ENCODE measurements at regions not wholly inside any gene's neighbourhood (a gene's known extent, or its start where the extent isn't known, plus 50 kb on each side); places are given as distances from the start of the nearest gene placed in this dataset.
A peak's percentile ranks its signal among the peaks of the same experiment; 100 is the strongest.

DNA sequence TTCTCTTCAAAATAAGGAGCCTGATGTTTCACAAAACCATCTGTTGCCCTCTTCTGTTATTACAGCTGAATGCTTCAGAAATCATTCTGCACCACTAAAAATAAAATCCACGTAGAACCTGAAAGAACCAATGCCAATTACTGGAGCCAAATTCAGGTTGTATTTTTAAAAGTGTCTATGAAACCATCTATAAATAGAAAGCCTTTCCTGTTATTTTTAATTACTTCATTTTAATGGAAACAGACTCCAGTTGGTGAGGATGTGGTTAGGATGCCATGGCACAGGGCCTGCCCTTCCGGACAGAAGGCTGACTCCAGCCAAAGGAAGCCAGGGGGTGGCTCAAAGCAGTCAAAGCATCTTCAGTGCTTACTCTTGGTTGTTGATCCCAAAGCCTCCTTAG is 119.8 kb downstream of the TENT4A start:
- no peak for DNase-seq

- DNase-seq, result no peak
These were observed 120.2 kb downstream of the TENT4A start for GRCh38 chr5:6833406-6833805.

GRCh38 chr5:6837095-6837494 is 123.9 kb downstream of the TENT4A start:
- no peak for DNase-seq

DNA sequence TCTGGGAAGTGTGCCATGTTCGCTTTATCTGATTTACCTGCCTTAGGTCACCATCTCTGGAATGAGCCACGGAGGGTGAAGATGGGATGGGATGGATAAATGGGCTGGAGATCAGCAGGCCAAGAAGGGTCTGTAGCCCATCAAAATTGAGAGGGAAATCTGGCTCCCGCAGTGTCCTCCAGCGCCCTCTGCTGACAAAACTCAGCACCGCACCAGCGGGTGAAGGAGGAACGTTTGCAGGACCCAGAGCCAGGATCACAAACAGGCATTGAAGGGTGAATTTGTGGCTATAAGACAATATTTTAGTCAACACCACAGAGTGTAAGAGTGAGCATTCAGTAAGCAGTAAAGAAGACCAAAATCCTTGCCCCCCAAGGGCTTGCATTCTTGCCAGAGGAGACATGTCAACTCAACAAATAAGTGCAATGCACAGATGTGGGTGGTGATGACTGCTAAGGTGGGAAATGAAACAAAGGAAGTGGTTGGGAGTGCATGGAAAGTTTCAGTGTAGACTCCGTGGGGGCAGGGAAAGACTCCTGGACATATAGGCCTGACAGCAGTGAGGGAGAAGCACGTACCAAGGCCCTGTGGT is 124.4 kb downstream of the TENT4A start:
- DNase-seq, result peak; percentile 63 to 66

DNA sequence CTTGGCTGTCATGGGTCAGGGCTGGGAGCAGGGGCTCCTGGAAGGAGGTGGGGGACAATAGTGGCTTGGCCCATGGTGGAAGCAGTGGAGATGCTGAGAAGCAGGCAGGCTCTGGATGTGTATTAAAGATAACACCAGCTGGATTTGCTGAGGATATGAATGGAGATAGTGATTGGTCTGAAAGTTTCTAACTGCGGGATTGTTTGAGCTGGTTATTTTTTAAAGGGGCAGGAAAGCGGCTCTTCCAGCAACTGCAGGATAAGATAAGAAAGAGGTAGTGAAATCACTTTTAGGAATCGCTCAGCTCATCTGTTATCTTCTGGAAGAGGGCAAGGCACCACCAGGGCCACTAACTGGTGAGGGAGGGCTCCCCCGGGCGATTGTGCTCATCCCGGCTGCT is 125.5 kb downstream of the TENT4A start:
- DNase-seq, result no peak

DNA sequence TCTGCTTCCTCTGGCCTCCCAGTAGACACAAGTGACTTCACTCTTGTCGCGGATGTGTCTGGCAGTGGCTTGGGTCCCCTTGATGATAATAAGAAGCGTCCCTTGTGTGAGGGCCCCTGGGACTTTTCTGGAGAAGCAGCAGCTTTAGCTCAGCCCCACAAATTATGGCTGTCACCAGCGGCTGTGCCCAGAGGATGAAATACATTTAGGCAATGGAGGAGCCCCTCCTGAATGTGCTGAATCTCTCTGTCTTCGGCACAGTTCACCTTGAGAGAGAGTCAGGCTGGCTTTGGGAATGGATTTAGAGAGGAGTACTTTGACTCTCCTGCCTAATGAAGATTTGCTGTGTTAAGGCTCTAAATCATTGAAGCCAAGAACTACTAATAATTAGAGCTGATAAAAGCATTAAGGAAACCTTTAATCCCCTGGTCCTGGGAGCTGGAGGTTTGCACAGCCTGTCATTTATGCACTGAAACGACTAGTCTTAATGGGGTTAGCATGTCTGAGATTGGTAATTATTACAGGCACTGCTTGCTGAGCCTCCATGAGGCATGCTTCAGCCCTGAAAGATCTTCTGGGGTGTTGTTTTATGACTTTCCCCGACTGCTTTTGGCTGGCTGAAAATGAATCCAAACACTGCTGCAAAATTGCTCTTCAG is 127.0 kb downstream of the TENT4A start:
- no peak for DNase-seq

DNA sequence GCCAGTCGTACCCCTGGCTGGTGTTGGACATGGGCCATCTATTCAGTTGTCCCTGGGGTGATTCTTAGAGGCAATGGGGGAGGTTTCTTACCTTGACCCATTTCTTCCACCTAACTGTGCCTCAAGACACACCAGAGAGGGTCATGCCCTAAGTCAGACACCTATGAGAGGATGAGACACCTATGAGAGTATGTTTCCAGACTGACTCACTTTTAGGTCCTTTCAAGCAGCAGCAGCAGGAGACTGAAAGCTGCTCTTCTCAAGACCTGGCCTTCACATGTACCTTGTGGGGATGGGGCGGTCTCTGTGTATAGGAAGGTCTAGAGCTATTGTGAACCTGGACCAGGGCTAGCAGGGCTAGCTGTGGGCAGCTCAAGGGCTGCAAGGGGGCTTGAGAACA is 130.1 kb downstream of the TENT4A start:
- no peak for DNase-seq

- DNase-seq, result no peak
These were observed 130.6 kb downstream of the TENT4A start for GRCh38 chr5:6843821-6844220.

DNA sequence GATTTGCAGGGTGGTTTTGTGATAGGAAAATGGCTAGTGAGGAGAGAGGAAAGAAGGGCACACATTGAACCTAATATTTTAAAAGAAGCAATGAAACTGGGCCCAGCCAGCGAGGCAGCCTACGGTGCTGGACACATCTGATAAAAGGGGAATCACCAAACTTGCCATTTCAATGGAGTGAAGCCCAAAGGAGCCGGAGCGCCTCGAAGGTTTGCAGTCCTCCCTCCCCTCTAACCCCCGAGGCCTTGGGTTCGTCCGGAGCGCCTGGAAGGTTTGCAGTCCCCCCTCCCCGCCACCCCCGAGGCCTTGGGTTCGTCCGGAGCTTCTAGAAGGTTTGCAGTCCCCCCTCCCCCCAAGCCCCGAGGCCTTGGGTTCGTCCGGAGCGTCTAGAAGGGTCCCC is 132.6 kb downstream of the TENT4A start:
- no peak for DNase-seq

GRCh38 chr5:6847870-6848269 is 134.6 kb downstream of the TENT4A start:
- no peak for DNase-seq

DNA sequence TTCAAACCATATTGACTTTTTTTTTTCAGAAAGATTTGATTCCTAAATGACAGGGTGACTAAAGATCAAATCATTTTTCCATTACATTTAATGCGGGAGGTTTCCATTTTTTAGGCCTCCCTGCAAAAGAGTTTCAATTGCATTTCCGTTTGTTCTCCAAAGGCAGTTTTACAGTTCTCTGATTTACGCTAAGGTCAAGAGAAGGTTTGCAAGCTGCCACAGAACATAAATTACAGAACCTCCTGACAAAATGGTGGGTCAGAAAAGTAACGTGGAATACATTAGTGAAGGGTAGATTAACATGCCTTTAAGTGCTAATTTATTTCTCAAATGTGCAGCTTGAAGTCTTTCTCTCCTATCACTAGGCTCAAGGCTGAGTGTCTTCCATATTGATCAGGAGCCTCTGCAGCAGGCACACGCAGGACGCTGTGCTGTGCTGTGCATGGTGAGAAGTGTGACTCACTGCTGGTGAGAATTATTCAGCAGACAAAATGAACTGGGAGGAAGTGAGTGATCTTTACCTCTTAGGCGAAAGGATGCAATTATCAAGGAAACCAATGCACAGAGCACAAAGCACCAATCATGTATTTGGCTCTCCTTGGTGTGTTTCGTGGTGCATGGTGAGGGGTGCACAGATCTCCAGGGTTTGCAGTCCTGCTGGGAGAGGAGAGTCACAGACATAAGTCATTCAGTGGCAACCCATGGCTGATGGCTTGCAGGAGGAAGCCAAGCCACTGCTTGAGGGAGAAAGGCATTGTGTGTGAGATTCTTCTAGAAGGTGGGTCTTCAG is 136.3 kb downstream of the TENT4A start:
- DNase-seq, result peak; percentile 20 to 26

DNA sequence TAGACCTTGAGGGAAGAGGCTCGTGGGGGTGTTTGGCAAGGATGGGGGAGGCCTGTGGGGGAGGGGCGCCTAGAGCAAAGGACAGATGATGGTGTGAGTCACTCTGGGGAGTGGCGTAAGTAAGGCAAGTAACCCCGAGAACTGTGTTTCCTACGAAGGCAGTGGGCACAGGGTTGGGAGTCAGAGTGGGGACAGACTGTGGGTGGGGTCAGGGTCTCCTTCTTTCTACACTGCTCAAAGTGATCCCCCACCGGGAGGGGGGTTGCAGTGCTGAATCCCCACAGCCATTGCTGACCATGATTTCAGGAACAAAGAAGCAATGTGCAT is 136.8 kb downstream of the TENT4A start:
- DNase-seq, result no peak

- no peak for DNase-seq
These were observed 143.4 kb downstream of the TENT4A start for GRCh38 chr5:6856653-6857052.

- no peak for DNase-seq
These were observed 145.2 kb downstream of the TENT4A start for GRCh38 chr5:6858419-6858818.

- no peak for DNase-seq
These were observed 145.8 kb downstream of the TENT4A start for GRCh38 chr5:6859023-6859422.

- DNase-seq, result no peak
These were observed 146.9 kb downstream of the TENT4A start for GRCh38 chr5:6859951-6860638.

- no peak for DNase-seq
These were observed 147.8 kb downstream of the TENT4A start for GRCh38 chr5:6861036-6861435.

DNA sequence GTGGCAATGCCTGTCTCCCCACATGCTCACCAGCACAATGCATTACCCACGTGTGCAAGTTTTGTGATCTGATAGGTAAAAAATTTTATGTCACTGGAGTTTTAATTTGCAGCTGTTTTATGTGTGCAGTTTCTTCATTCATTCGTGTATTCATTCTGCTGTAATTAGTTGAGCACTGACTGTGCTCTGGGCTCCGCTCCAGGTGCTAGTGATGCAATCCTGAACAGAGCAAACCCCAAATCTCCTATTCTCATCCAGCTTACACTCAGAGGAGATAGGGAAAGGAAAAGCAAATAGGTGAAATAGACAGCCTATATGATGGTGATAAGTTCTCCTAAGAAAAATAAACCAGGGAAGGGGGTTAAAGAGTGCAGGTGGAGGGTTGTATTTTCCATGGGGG is 148.4 kb downstream of the TENT4A start:
- DNase-seq, result no peak

GRCh38 chr5:6862306-6862705 is 149.1 kb downstream of the TENT4A start:
- no peak for DNase-seq

DNA sequence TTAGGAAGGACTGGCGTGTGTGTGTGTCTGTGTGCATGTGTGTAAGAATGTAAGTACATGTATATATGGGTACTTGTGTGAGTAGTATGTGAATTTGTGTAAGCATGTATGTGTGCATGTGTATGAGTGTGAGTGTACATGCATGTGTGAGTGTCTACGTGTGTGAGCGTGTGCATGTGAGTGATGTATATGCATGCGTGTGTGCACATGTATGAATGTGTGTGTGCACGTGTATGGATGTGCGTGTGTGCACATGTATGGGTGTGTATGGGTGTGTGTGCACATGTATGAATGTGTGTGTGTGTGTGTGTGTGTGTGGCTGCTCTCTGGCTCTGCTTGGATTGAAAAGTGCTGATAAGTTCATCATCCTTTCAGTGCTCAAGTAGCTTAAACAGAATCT is 154.5 kb downstream of the TENT4A start:
- no peak for DNase-seq

DNA sequence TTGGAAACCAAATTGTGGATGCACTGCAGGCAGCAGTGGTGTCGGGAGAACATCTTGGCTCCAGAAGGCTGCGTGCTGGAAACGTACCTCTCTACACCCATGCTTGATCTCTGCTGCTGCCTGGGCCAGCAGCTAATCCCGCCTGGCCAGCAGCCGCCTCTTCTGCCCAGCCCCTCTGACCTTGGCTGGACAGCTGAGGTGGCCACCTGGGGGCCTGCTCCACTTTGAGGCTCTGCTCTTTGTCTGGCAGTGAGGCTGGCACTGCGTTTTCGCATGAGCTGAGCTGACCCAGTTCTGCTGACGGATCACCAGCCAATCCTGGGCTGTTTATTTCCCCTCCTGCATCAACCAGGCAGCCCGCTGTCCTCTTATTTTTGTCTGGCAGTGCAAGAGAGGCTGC is 154.9 kb downstream of the TENT4A start:
- DNase-seq, result no peak

DNA sequence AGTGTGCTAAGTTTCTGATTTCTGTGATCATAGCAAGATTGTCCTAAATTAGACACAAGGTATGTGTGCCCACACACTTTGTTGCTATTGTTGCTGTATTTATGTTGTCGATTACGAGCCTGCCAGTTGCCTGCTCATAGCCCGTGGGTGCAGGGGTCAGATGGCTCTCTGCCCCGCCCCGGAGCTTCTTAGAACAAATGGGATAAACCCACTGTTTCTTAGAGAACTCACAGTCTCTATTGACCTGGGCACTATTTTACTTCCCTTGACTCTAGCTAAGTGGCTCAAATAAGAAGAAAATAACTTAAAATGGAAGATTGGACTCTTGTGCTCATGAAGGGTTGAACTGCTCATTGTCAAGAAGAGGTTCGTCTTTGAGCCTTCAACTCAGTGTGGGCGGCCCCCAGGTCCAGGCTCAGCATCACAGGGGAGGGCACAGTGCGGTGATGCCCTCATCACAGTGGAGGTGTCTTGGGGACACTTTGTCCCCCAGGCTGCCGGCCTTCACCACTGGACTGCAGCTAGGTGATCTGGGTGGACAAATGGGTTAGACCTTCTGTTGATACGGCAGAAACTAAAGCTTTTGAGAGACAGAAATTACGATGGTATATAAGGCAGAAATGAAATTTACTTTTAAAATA is 155.5 kb downstream of the TENT4A start:
- DNase-seq, result no peak

DNA sequence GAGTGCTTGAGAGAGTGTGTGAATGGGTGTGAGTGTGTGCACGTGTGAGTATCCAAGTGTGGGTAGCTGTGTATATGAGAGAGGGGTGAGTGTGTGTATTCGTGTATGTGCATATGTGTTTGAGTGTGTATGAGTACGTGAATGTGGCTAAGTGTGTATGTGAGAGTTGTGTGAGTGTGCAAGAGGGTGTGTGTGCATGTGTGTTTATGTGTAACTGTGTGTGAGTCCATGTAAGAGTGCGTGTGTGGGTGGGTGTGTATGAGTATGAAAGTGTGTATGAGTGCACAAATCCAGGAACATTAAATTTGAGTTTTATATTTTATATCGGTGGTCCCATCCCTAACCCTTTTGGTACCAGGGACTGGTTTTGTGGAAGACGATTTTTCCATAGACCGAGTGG is 156.4 kb downstream of the TENT4A start:
- DNase-seq, result no peak

Data from activated T-cell treated with anti-CD3 and anti-CD28 coated beads, Interleukin-2, amount 50 U/mL, for 48 hours (primary cell).